BE2C (cell line): ENCODE measurements at regions not wholly inside any gene's neighbourhood (a gene's known extent, or its start where the extent isn't known, plus 50 kb on each side); places are given as distances from the start of the nearest gene placed in this dataset.

ENCODE experiments used
- DNase-seq: peaks from one replicate; pipeline ENCODE4 v3.0.0-alpha.2; 2020
- H3K27me3 ChIP-seq: fragments of 250-450 bp; sonication (Bioruptor Pico); 2 replicates; pipeline ENCODE4 v1.5.1; 2020; ENCODE audit warnings: mild to moderate bottlenecking
- H3K36me3 ChIP-seq: fragments of 250-450 bp; sonication (Bioruptor Pico); 2 replicates; pipeline ENCODE4 v1.5.1; 2020; ENCODE audit warnings: mild to moderate bottlenecking
- H3K4me1 ChIP-seq: fragments of 250-450 bp; sonication (Bioruptor Pico); 2 replicates; pipeline ENCODE4 v1.5.1; 2020
- H3K4me3 ChIP-seq: 2 replicates; pipeline ENCODE4 v1.5.1; 2011; ENCODE audit warnings: low read depth, low read length
- H3K9me3 ChIP-seq: fragments of 250-450 bp; sonication (Bioruptor Pico); 2 replicates; pipeline ENCODE4 v1.5.1; 2020
- CTCF ChIP-seq: IDR thresholded peaks from 2 replicates; pipeline ENCODE4 v1.5.1; 2012; ENCODE audit warnings: mild to moderate bottlenecking, low read depth, low read length

GRCh38 chr5:155833287-155833686, 493.7 kb upstream of the SGCD start:
- no peaks in the 10 kb centered on the region for H3K4me1 ChIP-seq
- no peak for DNase-seq
- H3K27me3 ChIP-seq: no peaks in the 10 kb centered on the region
- TF ChIP-seq CTCF: no peak
- H3K36me3 ChIP-seq: no peaks in the 10 kb centered on the region
- H3K4me3 ChIP-seq: no peak overlapping the region
- no peaks in the 10 kb centered on the region; the same call in 1 of the 2 replicates for H3K9me3 ChIP-seq

- Histone ChIP-seq H3K4me1 (no peaks in the 10 kb centered on the region), H3K27me3 (no peaks in the 10 kb centered on the region), H3K4me3 (no peak overlapping the region), H3K36me3 (no peaks in the 10 kb centered on the region), H3K9me3 (no peaks in the 10 kb centered on the region; the same call in 1 of the 2 replicates)
- TF ChIP-seq CTCF: no peak
- no peak for DNase-seq
Measured at GRCh38 chr5:155834271-155834975, 492.5 kb upstream of the SGCD start.

GRCh38 chr5:155836089-155836803, 490.7 kb upstream of the SGCD start:
- Histone ChIP-seq H3K4me3 (no peak overlapping the region), H3K9me3 (no peaks in the 10 kb centered on the region), H3K4me1 (no peaks in the 10 kb centered on the region), H3K27me3 (no peaks in the 10 kb centered on the region), H3K36me3 (no peaks in the 10 kb centered on the region)
- TF ChIP-seq CTCF: no peak
- no peak for DNase-seq

GRCh38 chr5:155838394-155838793, 488.6 kb upstream of the SGCD start:
- TF ChIP-seq CTCF: no peak
- Histone ChIP-seq H3K27me3 (no peaks in the 10 kb centered on the region), H3K4me1 (no peaks in the 10 kb centered on the region), H3K4me3 (no peak overlapping the region), H3K36me3 (no peaks in the 10 kb centered on the region), H3K9me3 (no peaks in the 10 kb centered on the region)
- DNase-seq: no peak

- Histone ChIP-seq H3K27me3 (no peaks in the 10 kb centered on the region), H3K9me3 (no peaks in the 10 kb centered on the region), H3K4me3 (no peak overlapping the region), H3K36me3 (no peaks in the 10 kb centered on the region), H3K4me1 (no peaks in the 10 kb centered on the region)
- no peak for DNase-seq
- TF ChIP-seq CTCF: no peak
Measured at GRCh38 chr5:155839251-155840037, 487.5 kb upstream of the SGCD start.
